ENCODE measurements at regions not wholly inside any gene's neighbourhood (a gene's known extent, or its start where the extent isn't known, plus 50 kb on each side); places are given as distances from the start of the nearest gene placed in this dataset.

DNA sequence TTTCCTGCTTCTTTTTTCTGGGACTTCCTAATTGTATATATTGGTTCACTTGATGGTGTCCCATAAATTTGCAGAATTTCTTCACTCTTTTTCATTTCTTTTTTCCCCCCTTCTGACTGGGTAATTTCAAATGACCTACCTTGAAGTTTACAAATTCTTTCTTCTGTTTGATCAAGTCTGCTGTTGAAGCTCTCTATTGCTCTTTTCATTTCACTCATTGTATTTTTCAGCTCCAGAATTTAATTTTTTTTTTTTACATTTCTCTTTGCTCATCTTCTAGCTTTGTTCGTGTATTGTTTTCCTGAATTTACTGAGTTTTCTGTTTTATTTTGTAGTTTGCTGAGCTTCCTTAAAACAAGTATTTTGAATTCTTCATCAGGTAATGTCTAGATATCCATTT lies 61.7 kb upstream of the SRD5A3 start:
- H3K36me3 ChIP-seq = no peaks in the 10 kb centered on the region
- H3K4me3 ChIP-seq (ENCODE audit: low read depth, low read length) = no peak overlapping the region
- H3K4me1 ChIP-seq = no peaks in the 10 kb centered on the region
- TF ChIP-seq, protein P1, sequence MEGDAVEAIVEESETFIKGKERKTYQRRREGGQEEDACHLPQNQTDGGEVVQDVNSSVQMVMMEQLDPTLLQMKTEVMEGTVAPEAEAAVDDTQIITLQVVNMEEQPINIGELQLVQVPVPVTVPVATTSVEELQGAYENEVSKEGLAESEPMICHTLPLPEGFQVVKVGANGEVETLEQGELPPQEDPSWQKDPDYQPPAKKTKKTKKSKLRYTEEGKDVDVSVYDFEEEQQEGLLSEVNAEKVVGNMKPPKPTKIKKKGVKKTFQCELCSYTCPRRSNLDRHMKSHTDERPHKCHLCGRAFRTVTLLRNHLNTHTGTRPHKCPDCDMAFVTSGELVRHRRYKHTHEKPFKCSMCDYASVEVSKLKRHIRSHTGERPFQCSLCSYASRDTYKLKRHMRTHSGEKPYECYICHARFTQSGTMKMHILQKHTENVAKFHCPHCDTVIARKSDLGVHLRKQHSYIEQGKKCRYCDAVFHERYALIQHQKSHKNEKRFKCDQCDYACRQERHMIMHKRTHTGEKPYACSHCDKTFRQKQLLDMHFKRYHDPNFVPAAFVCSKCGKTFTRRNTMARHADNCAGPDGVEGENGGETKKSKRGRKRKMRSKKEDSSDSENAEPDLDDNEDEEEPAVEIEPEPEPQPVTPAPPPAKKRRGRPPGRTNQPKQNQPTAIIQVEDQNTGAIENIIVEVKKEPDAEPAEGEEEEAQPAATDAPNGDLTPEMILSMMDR (IDR thresholded peaks at IDR 0.05; ENCODE audit: low read depth, low read length) = no peak
- H3K9me3 ChIP-seq = no peaks in the 10 kb centered on the region; the same call in 1 of the 2 replicates
- no peak for DNase-seq
- H3K27me3 ChIP-seq = no peaks in the 10 kb centered on the region

DNA sequence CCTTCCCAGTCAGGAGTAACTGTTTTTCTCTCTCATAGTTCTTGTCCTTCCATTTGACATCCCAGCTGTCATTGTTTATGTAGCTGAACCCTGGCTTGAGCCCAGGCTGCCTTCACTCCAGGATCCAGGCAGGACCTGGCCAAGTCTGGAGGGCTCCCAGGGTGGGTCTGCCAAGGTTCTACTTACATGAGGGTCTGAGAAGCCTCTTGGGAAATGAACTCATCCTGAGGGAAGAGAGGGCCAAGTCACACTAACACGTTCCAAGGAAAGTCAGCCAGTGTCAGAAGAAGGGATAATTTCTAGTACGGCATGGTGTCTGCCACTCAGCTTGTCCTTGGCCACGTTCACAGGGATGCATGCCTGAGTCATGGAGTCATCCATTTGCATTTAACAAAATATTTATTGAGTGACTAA lies 54.8 kb upstream of the SRD5A3 start:
- Histone ChIP-seq H3K4me3 (ENCODE audit: low read depth, low read length) (no peak overlapping the region), H3K9me3 (no peaks in the 10 kb centered on the region), H3K27me3 (no peaks in the 10 kb centered on the region), H3K4me1 (no peaks in the 10 kb centered on the region), H3K36me3 (no peaks in the 10 kb centered on the region)
- TF ChIP-seq, protein P1 (IDR thresholded peaks at IDR 0.05; ENCODE audit: low read depth, low read length) = no peak
- no peak for DNase-seq

DNA sequence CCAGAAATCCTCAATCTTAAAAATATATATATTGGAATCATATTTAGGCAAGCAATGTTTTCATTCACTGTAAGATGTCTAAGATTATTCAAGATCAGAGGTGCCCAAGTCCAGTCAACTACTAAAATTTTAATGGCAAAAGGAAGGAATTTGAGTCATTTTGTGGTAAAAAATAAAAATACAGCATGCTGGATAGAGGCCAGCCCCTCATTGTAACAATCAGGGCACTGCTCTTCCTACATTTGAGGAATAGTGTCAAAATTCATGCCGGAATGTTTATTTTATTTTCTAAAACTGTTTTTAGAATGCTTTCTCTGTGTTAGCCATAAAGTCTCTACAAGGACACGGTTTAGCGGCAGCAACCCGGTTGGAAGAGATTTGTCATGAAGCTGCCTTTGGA lies 49.9 kb upstream of the SRD5A3 start:
- no peaks in the 10 kb centered on the region for H3K4me1 ChIP-seq
- TF ChIP-seq, protein P1 (IDR thresholded peaks at IDR 0.05; ENCODE audit: low read depth, low read length) = no peak
- no peaks in the 10 kb centered on the region for H3K27me3 ChIP-seq
- no peak overlapping the region for H3K4me3 ChIP-seq (ENCODE audit: low read depth, low read length)
- no peak for DNase-seq
- no peaks in the 10 kb centered on the region for H3K36me3 ChIP-seq
- H3K9me3 ChIP-seq = no peaks in the 10 kb centered on the region
